Mucosa of descending colon (tissue), 3 donors: ENCODE measurements at regions not wholly inside any gene's neighbourhood (a gene's known extent, or its start where the extent isn't known, plus 50 kb on each side); places are given as distances from the start of the nearest gene placed in this dataset.

Source experiments
- ATAC-seq: fragments of 200-7000 bp; cut with Tn5 transposase; one replicate; pipeline ENCODE4 v1.9.1; 2020; ENCODE audit warnings: mild to moderate bottlenecking, moderate library complexity
- DNase-seq, 3 donors: peaks; one replicate each; pipeline ENCODE4 v3.0.0-alpha.2; 2020
- H3K36me3 ChIP-seq: fragments of 200-600 bp; one replicate; pipeline ENCODE4 v1.8.0; 2021; ENCODE audit warnings: low read depth, mild to moderate bottlenecking
- H3K4me1 ChIP-seq: fragments of 200-600 bp; one replicate; pipeline ENCODE4 v1.8.0; 2021; ENCODE audit warnings: low read depth, mild to moderate bottlenecking
- H3K4me3 ChIP-seq: fragments of 200-600 bp; one replicate; pipeline ENCODE4 v1.8.0; 2021; ENCODE audit warnings: mild to moderate bottlenecking
- H3K9me3 ChIP-seq: fragments of 200-600 bp; one replicate; pipeline ENCODE4 v1.8.0; 2021; ENCODE audit warnings: mild to moderate bottlenecking
- intact Hi-C, 2 donors: fragments of 100-400 bp; cut with DNase I in 1 of 2; cut with micrococcal nuclease in 1 of 2; formaldehyde crosslinking; loops; one replicate each; pipeline versions ENCODE4 v1.11.0 to v1.11.1; 2022; cut with DNase I, micrococcal nuclease
- TF ChIP-seq, protein P1 (sequence below): fragments of 200-600 bp; IDR thresholded peaks from one replicate; pipeline ENCODE4 v1.8.0; 2022; ENCODE audit warnings: antibody characterized with exemption, mild to moderate bottlenecking
- donor health status: DM: no; HTN: no; CAD: no; lungs with moderate emphysema.
- donor health status: DM: no; HTN: no; CAD: no.
- donor health status: DM: no; HTN: yes; CAD: no.

DNA sequence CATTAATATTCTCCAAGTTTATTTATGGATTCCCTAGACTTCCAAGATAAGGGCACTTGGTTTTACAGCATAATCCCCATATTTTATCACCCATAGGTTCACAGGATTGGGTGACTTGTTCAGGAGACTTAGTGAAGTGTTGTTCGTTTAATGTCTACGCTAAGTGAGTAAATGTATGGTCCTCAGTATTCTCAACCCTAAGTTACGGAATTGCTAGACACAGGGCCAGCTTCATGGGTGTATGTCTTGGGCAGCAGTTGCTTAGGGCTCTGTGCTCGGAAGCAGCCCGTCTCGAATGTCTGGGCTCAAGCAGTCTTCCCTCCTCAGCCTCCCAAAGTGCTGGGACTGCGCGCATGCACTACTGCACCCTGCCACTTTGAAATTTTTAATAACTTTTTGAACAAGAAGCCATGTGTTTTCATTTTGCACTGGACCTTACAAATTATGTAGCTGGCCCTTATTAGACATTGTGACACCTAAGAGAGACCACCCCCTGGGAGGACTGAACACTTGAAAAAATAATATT lies 91.5 kb upstream of the ZNF217 start:
- TF ChIP-seq, protein P1, sequence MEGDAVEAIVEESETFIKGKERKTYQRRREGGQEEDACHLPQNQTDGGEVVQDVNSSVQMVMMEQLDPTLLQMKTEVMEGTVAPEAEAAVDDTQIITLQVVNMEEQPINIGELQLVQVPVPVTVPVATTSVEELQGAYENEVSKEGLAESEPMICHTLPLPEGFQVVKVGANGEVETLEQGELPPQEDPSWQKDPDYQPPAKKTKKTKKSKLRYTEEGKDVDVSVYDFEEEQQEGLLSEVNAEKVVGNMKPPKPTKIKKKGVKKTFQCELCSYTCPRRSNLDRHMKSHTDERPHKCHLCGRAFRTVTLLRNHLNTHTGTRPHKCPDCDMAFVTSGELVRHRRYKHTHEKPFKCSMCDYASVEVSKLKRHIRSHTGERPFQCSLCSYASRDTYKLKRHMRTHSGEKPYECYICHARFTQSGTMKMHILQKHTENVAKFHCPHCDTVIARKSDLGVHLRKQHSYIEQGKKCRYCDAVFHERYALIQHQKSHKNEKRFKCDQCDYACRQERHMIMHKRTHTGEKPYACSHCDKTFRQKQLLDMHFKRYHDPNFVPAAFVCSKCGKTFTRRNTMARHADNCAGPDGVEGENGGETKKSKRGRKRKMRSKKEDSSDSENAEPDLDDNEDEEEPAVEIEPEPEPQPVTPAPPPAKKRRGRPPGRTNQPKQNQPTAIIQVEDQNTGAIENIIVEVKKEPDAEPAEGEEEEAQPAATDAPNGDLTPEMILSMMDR, result no peak
- ATAC-seq (no peak), DNase-seq (no peak)
- Histone ChIP-seq H3K4me1 (peaks cover 2% of the 10 kb centered on the region), H3K4me3 (no peak overlapping the region), H3K9me3 (no peaks in the 10 kb centered on the region), H3K36me3 (no peaks in the 10 kb centered on the region)
- intact Hi-C loops, result no loop called here

DNA sequence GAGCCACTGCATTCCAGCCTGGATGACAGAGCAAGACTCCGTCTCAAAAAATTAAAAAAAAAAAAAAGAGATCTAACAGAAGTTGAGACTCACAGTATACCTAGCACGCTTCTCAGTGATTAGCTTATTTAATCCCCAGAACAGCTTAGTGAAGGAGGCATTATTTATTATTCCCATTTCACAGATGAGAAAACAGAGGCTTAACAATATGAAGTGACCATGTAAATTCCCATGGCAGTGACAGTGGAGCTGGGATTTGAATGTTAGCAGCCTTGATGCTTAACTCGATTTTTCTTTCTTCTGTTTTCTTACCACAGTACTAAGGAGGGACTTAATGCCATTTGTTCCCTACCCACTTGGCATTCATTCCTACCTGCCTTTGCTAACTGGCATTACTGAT lies 89.9 kb upstream of the ZNF217 start:
- TF ChIP-seq, protein P1, result no peak
- Histone ChIP-seq H3K4me3 (no peak overlapping the region), H3K36me3 (no peaks in the 10 kb centered on the region), H3K9me3 (no peaks in the 10 kb centered on the region), H3K4me1 (peaks cover 3% of the 10 kb centered on the region)
- intact Hi-C loops, result no loop called here
- no peak for ATAC-seq
- no peak for DNase-seq

DNA sequence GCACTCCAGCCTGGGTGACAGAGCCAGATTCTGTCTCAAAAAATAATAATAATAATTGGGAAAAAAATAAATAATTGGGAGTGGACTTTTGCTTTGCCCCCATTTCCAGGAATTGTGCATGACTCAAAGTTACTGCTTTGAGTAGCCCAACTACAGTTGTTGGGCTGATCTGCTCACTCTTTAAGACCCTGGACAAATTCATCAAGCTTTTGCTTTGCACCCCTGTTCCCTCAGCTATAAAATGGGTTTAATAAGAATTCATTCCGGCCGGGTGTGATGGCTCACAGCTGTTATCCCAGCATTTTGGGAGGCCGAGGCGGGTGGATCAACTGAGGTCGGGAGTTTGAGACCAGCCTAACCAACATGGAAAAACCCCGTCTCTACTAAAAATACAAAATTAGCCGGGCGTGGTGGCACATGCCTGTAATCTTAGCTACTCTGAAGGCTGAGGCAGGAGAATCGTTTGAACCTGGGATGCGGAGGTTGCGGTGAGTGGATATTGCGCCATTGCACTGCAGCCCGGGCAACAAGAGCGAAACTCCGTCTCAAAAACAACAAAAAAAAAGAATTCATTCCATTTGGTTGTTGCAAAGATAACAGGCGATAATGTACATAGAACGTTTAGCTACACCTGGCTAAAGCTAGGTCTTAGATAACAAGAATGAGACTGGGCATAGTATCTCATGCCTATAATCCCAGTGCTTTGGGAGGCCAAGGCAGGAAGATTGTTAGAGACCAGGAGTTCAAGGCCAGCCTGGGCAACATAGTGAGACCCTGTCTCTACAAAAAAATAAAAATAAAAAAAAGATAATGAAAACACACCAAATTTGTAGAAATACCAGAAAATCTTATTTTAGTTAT lies 87.9 kb upstream of the ZNF217 start:
- Histone ChIP-seq H3K36me3 (no peaks in the 10 kb centered on the region), H3K9me3 (no peaks in the 10 kb centered on the region), H3K4me3 (no peak overlapping the region), H3K4me1 (peaks cover 12% of the 10 kb centered on the region)
- intact Hi-C loops, result no loop called here
- no peak for DNase-seq
- TF ChIP-seq, protein P1, result no peak
- ATAC-seq, result no peak

DNA sequence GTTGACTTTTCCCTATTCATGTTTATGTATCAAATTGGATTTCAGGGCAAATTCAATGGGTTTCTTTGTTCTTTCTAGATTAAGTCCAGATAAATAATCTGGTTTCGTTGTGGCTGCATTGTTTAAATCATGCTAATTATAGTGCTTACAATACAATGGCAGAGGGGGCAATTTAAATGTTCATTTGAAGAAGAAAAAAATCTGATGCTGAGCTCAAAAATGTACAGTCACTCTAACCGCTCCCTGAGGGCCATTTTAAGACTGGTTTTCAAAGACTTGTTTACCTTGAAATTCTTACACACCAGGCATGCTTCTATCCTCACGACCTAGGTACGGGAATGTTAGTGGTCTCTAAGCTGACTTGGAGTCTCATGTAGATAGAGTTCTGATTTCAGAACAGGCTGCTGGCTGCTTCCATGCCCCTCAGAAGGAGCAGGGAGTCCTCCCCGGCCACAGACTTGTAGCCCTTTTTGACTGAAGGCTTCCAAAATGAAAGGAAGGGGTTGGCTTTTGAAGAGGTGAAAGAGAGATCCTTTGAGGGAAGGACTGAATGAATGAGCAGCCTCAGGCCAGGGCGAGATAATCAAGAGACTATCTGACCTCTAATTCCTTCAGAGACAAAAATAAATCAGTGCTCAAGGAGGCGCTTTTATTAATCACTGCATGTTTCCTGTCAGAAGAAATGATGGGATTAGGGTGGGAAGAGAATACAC lies 86.1 kb upstream of the ZNF217 start:
- H3K36me3 ChIP-seq, result no peaks in the 10 kb centered on the region
- no peak for ATAC-seq
- no peaks in the 10 kb centered on the region for H3K9me3 ChIP-seq
- no peak for DNase-seq
- intact Hi-C loops, result no loop called here
- H3K4me1 ChIP-seq, result peaks cover 10% of the 10 kb centered on the region
- no peak overlapping the region for H3K4me3 ChIP-seq
- TF ChIP-seq, protein P1, result no peak

DNA sequence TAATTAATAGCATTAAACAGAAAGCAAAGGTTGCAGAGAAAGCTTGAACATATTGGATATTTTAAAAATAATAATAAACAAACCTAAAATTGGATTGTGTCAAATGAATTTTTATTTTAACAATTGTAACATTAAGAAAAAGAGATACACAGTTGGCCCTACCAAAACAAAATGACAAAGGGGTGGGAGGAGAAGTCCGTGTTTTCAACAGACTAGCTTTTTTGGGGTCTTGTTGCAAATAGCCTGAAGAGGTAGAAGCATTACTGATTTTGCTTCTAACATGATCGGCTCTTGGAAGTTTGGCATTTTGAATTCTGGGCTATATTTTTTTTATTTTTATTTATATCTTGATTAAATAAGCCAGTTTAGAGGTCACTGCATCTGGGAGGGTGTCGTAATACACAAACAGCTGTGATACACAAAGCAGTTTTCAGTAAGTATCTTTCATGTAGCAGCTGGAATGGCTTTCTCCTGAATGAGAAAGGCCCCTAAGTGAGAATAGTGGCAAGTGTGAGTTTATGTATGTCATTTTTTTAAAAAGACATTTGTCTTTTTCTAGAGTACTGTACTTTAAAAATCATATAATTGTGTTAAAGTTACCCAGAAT lies 85.5 kb upstream of the ZNF217 start:
- ATAC-seq, result no peak

More for the DNA sequence above, 85.5 kb upstream of the ZNF217 start:
- intact Hi-C loops, result no loop called here
- Histone ChIP-seq H3K36me3 (no peaks in the 10 kb centered on the region), H3K9me3 (no peaks in the 10 kb centered on the region), H3K4me3 (no peak overlapping the region), H3K4me1 (peaks cover 10% of the 10 kb centered on the region)
- TF ChIP-seq, protein P1, result no peak
- no peak for DNase-seq
